NCI-H82 (cell line): ENCODE measurements at regions not wholly inside any gene's neighbourhood (a gene's known extent, or its start where the extent isn't known, plus 50 kb on each side); places are given as distances from the start of the nearest gene placed in this dataset.
"Not testable (repeated sequence)": the region's sequence is repeated elsewhere in the genome, so short reads cannot be mapped to it uniquely, and the experiment has no call there.

Experiments
- DNase-seq: peaks from one replicate; lab custom pipeline; 2025; lab: John Stamatoyannopoulos, UW

GRCh38 chr7:25665903-25666670, 437.8 kb upstream of the NPVF start:
- no peak for DNase-seq

GRCh38 chr7:25666671-25667060, 438.4 kb upstream of the NPVF start:
- DNase-seq, result no peak

GRCh38 chr7:25669281-25669781, 441.0 kb upstream of the NPVF start:
- no peak for DNase-seq

- peak; percentile 72 for DNase-seq
These were observed 441.9 kb upstream of the NPVF start for GRCh38 chr7:25669961-25670841.

- DNase-seq, result no peak
These were observed 442.8 kb upstream of the NPVF start for GRCh38 chr7:25671111-25671510.

GRCh38 chr7:25672496-25672895, 444.2 kb upstream of the NPVF start:
- no peak for DNase-seq

GRCh38 chr7:25675789-25676474, 447.6 kb upstream of the NPVF start:
- no peak for DNase-seq

GRCh38 chr7:25677595-25677994, 449.3 kb upstream of the NPVF start:
- DNase-seq, result no peak

GRCh38 chr7:25678215-25678614, 449.9 kb upstream of the NPVF start:
- no peak for DNase-seq

GRCh38 chr7:25680636-25681035, 452.4 kb upstream of the NPVF start:
- DNase-seq, result no peak

- no peak for DNase-seq
These were observed 456.1 kb upstream of the NPVF start for GRCh38 chr7:25684360-25684759.

GRCh38 chr7:25686493-25686892, 458.2 kb upstream of the NPVF start:
- DNase-seq, result no peak

GRCh38 chr7:25694211-25694610, 457.8 kb upstream of the NFE2L3 start:
- no peak for DNase-seq

GRCh38 chr7:25694699-25695098, 457.3 kb upstream of the NFE2L3 start:
- DNase-seq, result no peak

- no peak for DNase-seq
These were observed 455.4 kb upstream of the NFE2L3 start for GRCh38 chr7:25696571-25696970.

GRCh38 chr7:25698451-25699113, 453.4 kb upstream of the NFE2L3 start:
- no peak for DNase-seq

- DNase-seq, result not testable (repeated sequence)
These were observed 451.9 kb upstream of the NFE2L3 start for GRCh38 chr7:25700141-25700540.

GRCh38 chr7:25704413-25704812, 447.6 kb upstream of the NFE2L3 start:
- no peak for DNase-seq

- no peak for DNase-seq
These were observed 445.2 kb upstream of the NFE2L3 start for GRCh38 chr7:25706764-25707163.

GRCh38 chr7:25707768-25708620, 444.0 kb upstream of the NFE2L3 start:
- DNase-seq, result no peak

GRCh38 chr7:25710959-25711358, 441.0 kb upstream of the NFE2L3 start:
- no peak for DNase-seq
